OCI-LY3 (cell line): ENCODE measurements at regions not wholly inside any gene's neighbourhood (a gene's known extent, or its start where the extent isn't known, plus 50 kb on each side); places are given as distances from the start of the nearest gene placed in this dataset.

ENCODE experiments used
- H2AFZ ChIP-seq: fragments of 200-600, 300-600 bp; shearing (Covaris generic); 2 replicates; pipeline ENCODE4 v1.6.0; 2014; ENCODE audit warnings: antibody characterized with exemption, low read depth, low read length
- H3K27ac ChIP-seq: fragments of 200-600, 300-600 bp; sonication (generic); 2 replicates; pipeline ENCODE4 v1.5.1; 2014; ENCODE audit warnings: mild to moderate bottlenecking, low read length, moderate library complexity, mixed read lengths
- H3K27me3 ChIP-seq: fragments of 200-600, 300-600 bp; sonication (generic); 2 replicates; pipeline ENCODE4 v1.6.1; 2014; ENCODE audit warnings: low read depth, low read length, mixed read lengths
- H3K36me3 ChIP-seq: fragments of 200-600, 300-600 bp; sonication (generic); replicated peaks from 2 replicates; pipeline ENCODE3; 2014; ENCODE audit warnings: low read depth, low read length, mixed read lengths
- H3K4me1 ChIP-seq: fragments of 300-600, 200-600 bp; sonication (generic); 2 replicates; pipeline ENCODE4 v1.6.1; 2014; ENCODE audit warnings: low read length, mixed read lengths
- H3K4me2 ChIP-seq: fragments of 200-600, 300-600 bp; sonication (generic); 2 replicates; pipeline ENCODE4 v1.6.1; 2014; ENCODE audit warnings: low read length, mixed read lengths
- H3K4me3 ChIP-seq: fragments of 300-600, 200-600 bp; sonication (generic); 2 replicates; pipeline ENCODE4 v1.5.1; 2014; ENCODE audit warnings: antibody characterized with exemption, mild to moderate bottlenecking, low read length, moderate library complexity
- H3K79me2 ChIP-seq: fragments of 300-600, 200-600 bp; shearing (Covaris generic); 2 replicates; pipeline ENCODE4 v1.6.1; 2014; ENCODE audit warnings: mild to moderate bottlenecking, low read length, mixed read lengths
- H3K9ac ChIP-seq: fragments of 300-600, 200-600 bp; shearing (Covaris generic); 2 replicates; pipeline ENCODE4 v1.6.0; 2014; ENCODE audit warnings: mild to moderate bottlenecking, low read length, moderate library complexity
- H3K9me3 ChIP-seq: fragments of 200-600, 300-600 bp; shearing (Covaris generic); 2 replicates; pipeline ENCODE4 v1.6.1; 2014; ENCODE audit warnings: low read length, mixed read lengths; ENCODE audit not compliant: insufficient read depth
- H4K20me1 ChIP-seq: fragments of 200-600, 300-600 bp; sonication (generic); 2 replicates; pipeline ENCODE4 v1.6.1; 2016; ENCODE audit warnings: low read length, mixed read lengths; ENCODE audit not compliant: insufficient read depth
- CTCF ChIP-seq: fragments of 200-600, 300-600 bp; sonication (generic); IDR thresholded peaks from 2 replicates; pipeline ENCODE4 v1.5.1; 2014; ENCODE audit warnings: antibody characterized with exemption, low read length, low read depth
- EZH2phosphoT487 ChIP-seq: fragments of 200-600 bp; shearing (Covaris generic); IDR thresholded peaks from 2 replicates; pipeline ENCODE4 v1.6.1; 2018; ENCODE audit warnings: antibody characterized with exemption, mixed run types, low read depth

GRCh38 chr9:113649855-113650206, 186.3 kb downstream of the RGS3 start:
- no peak for TF ChIP-seq CTCF
- no peak for TF ChIP-seq EZH2phosphoT487
- Histone ChIP-seq H3K27me3 (no peaks in the 10 kb centered on the region), H3K27ac (no peak overlapping the region), H3K4me2 (no peak overlapping the region), H3K9me3 (no peaks in the 10 kb centered on the region), H3K9ac (no peak overlapping the region), H3K79me2 (no peaks in the 10 kb centered on the region), H3K36me3 (no peaks in the 10 kb centered on the region), H2AFZ (no peak overlapping the region), H4K20me1 (no peaks in the 10 kb centered on the region), H3K4me3 (no peak overlapping the region), H3K4me1 (peaks cover 1% of the 10 kb centered on the region; the same call in 1 of the 2 replicates)

- no peaks in the 10 kb centered on the region for H3K27me3 ChIP-seq
- no peaks in the 10 kb centered on the region for H4K20me1 ChIP-seq
- TF ChIP-seq CTCF (no peak), EZH2phosphoT487 (no peak)
- no peaks in the 10 kb centered on the region for H3K36me3 ChIP-seq
- no peak overlapping the region for H3K4me2 ChIP-seq
- no peak overlapping the region for H2AFZ ChIP-seq
- H3K9me3 ChIP-seq, result no peaks in the 10 kb centered on the region
- no peak overlapping the region for H3K27ac ChIP-seq
- peaks cover 7% of the 10 kb centered on the region for H3K4me1 ChIP-seq
- H3K79me2 ChIP-seq, result no peaks in the 10 kb centered on the region
- no peak overlapping the region for H3K9ac ChIP-seq
- no peak overlapping the region for H3K4me3 ChIP-seq
Measured at GRCh38 chr9:113650207-113651131, 186.9 kb downstream of the RGS3 start.

- Histone ChIP-seq H3K27ac (no peak overlapping the region), H3K4me2 (no peak overlapping the region), H3K9ac (no peak overlapping the region), H3K79me2 (no peaks in the 10 kb centered on the region), H4K20me1 (no peaks in the 10 kb centered on the region), H3K27me3 (peaks cover 2% of the 10 kb centered on the region; the same call in 1 of the 2 replicates), H3K9me3 (no peaks in the 10 kb centered on the region), H3K4me3 (no peak overlapping the region), H2AFZ (no peak overlapping the region), H3K36me3 (no peaks in the 10 kb centered on the region), H3K4me1 (peaks cover 10% of the 10 kb centered on the region)
- TF ChIP-seq EZH2phosphoT487 (no peak), CTCF (no peak)
Measured at GRCh38 chr9:113651896-113652295, 188.4 kb downstream of the RGS3 start.

- Histone ChIP-seq H4K20me1 (no peaks in the 10 kb centered on the region), H3K27ac (no peak overlapping the region), H3K4me3 (no peak overlapping the region), H2AFZ (no peak overlapping the region), H3K9ac (no peak overlapping the region), H3K9me3 (no peaks in the 10 kb centered on the region), H3K36me3 (no peaks in the 10 kb centered on the region), H3K79me2 (no peaks in the 10 kb centered on the region), H3K4me1 (peaks cover 11% of the 10 kb centered on the region), H3K27me3 (peaks cover 7% of the 10 kb centered on the region; the same call in 1 of the 2 replicates), H3K4me2 (no peak overlapping the region)
- TF ChIP-seq CTCF (no peak), EZH2phosphoT487 (no peak)
Measured at GRCh38 chr9:113652355-113653152, 189.0 kb downstream of the RGS3 start.
